Kidney (tissue), 13 donors: ENCODE measurements at regions not wholly inside any gene's neighbourhood (a gene's known extent, or its start where the extent isn't known, plus 50 kb on each side); places are given as distances from the start of the nearest gene placed in this dataset.
A peak's percentile ranks its signal among the peaks of the same experiment; 100 is the strongest.
"Not testable (repeated sequence)": the region's sequence is repeated elsewhere in the genome, so short reads cannot be mapped to it uniquely, and the experiment has no call there.

ENCODE experiments used
- DNase-seq, 5 donors: peaks; one replicate each; pipeline ENCODE4 v3.0.0-alpha.2; 2013 to 2020
- FAIRE-seq: peaks from 2 replicates; lab custom pipeline; 2012; peaks lifted over from hg19 to GRCh38; lab: Jason Lieb, UNC
- H3K27ac ChIP-seq, 2 donors: one replicate each; pipeline ENCODE4 v1.7.0; 2013; ENCODE audit warnings: low read depth in 2 of 2, low read length in 2 of 2, inconsistent platforms in 1 of 2
- H3K27me3 ChIP-seq: one replicate; pipeline ENCODE4 v1.7.1; 2013; ENCODE audit warnings: low read length, inconsistent platforms; ENCODE audit not compliant: control insufficient read depth, insufficient read depth
- H3K36me3 ChIP-seq, 3 donors: one replicate each; pipeline versions ENCODE4 v1.7.0 to v1.7.1; 2013; ENCODE audit warnings: low read length in 3 of 3, control low read depth in 1 of 3, inconsistent platforms in 1 of 3; ENCODE audit not compliant: insufficient read depth in 3 of 3, control insufficient read depth in 2 of 3
- H3K4me1 ChIP-seq, 3 donors: one replicate each; pipeline versions ENCODE4 v1.7.0 to v1.7.1; 2013; ENCODE audit warnings: low read length in 3 of 3, inconsistent platforms in 1 of 3, low read depth in 1 of 3; ENCODE audit not compliant: control insufficient read depth in 2 of 3, insufficient read depth in 2 of 3
- H3K4me3 ChIP-seq, 3 donors: one replicate each; pipeline versions ENCODE4 v1.7.0 to v1.8.1; 2013; ENCODE audit warnings: low read length in 3 of 3, control low read depth in 1 of 3, inconsistent platforms in 1 of 3
- H3K9ac ChIP-seq, 3 donors: one replicate each; pipeline versions ENCODE4 v1.7.0 to v1.7.1; 2013; ENCODE audit warnings: low read length in 3 of 3, control low read depth in 1 of 3, inconsistent platforms in 1 of 3
- H3K9me3 ChIP-seq, 3 donors: one replicate each; pipeline versions ENCODE4 v1.7.0 to v1.7.1; 2013; ENCODE audit warnings: low read length in 3 of 3, control low read depth in 1 of 3, inconsistent platforms in 1 of 3; ENCODE audit not compliant: control insufficient read depth in 2 of 3, insufficient read depth in 1 of 3
- intact Hi-C: fragments of 100-400 bp; cut with DNase I; formaldehyde crosslinking; loops from one replicate; pipeline ENCODE4 v1.11.1; 2022
- TF ChIP-seq, protein P1 (sequence below): IDR thresholded peaks from 3 replicates; pipeline ENCODE4 v1.5.1; 2012; ENCODE audit warnings: mild to moderate bottlenecking, moderate library complexity, borderline replicate concordance; ENCODE audit not compliant: insufficient read depth; ENCODE audit errors: extremely low read depth
- donor health status: control.
- donor health status: control.
- donor health status: control.
- donor health status: control.
- donor health status: control.
- donor health status: DM: yes; HTN: yes; CAD: no.
- donor health status: Normal renal cell carcinoma (clear cell type).

DNA sequence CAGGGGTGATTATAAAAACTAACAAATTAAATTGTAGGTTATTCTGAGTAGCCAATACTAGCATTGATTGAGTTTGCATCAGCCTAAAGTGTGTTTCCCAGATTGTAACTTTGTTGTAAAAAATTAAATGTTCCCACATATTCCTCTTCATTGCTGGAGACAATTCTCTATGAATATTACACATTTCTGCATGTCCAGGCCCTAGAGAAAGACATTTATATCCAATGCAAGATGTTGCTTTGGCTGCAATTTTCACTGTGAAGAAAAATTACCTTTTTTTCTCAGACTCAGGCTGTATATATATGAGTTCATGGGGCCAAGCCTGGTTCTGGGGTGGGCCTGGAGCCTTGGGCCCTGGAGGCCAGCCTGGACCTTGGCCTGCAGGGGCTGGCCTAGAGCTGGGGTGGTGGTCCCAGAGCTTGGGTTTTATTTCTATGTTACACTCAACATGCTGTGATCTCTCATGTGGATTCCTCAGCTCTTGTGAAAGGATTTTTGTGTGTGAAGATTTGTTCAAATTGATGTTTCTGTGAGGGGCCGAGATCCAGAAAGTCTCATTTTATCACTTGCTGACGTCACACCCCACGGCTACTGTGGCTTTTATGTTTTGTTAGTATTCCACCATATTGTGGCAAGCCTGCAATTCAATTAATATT is 232.5 kb downstream of the SPATA31A1 start:
- Histone ChIP-seq H3K27ac (no peak overlapping the region), H3K9me3 (no peaks in the 10 kb centered on the region), H3K27me3 (no peaks in the 10 kb centered on the region), H3K4me1 (no peaks in the 10 kb centered on the region), H3K4me3 (no peak overlapping the region), H3K9ac (no peak overlapping the region), H3K36me3 (no peaks in the 10 kb centered on the region)
- intact Hi-C loops, result no loop called here
- DNase-seq (peak in 1 of 5 donors; percentile 53), FAIRE-seq (no peak)
- TF ChIP-seq, protein P1, sequence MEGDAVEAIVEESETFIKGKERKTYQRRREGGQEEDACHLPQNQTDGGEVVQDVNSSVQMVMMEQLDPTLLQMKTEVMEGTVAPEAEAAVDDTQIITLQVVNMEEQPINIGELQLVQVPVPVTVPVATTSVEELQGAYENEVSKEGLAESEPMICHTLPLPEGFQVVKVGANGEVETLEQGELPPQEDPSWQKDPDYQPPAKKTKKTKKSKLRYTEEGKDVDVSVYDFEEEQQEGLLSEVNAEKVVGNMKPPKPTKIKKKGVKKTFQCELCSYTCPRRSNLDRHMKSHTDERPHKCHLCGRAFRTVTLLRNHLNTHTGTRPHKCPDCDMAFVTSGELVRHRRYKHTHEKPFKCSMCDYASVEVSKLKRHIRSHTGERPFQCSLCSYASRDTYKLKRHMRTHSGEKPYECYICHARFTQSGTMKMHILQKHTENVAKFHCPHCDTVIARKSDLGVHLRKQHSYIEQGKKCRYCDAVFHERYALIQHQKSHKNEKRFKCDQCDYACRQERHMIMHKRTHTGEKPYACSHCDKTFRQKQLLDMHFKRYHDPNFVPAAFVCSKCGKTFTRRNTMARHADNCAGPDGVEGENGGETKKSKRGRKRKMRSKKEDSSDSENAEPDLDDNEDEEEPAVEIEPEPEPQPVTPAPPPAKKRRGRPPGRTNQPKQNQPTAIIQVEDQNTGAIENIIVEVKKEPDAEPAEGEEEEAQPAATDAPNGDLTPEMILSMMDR, result no peak

DNA sequence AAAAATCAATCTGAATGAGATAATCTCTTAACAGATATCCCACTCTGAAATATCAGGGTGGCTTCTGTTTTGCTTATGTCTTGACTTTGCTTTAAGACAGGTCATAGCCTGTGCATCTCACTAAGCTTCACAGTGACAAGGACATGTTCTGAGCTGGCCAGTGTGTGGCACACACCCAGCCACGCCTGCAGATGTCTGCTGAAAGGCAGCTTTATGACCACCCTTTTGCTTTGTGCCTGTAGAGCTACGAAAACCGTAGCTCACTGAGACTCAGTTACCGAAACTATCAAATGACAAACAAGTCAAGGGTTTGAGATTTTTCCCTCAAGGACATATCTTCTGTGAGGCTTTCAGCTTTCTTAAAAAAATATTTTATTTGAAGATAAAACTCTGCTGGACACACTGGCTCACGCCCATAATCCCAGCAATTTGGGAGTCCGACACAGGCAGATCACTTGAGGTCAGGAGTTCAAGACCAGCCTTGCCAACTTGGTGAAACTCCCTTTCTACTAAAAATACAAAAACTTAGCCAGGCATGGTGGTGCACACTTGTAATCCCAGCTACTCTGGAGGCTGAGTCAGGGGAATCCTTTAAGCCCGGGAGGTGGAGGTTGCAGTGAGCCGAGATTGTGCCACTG is 233.2 kb downstream of the SPATA31A1 start:
- H3K4me1 ChIP-seq, result no peaks in the 10 kb centered on the region
- H3K4me3 ChIP-seq, result no peak overlapping the region
- H3K9ac ChIP-seq, result no peak overlapping the region
- no peaks in the 10 kb centered on the region for H3K36me3 ChIP-seq
- intact Hi-C loops, result no loop called here
- FAIRE-seq, result no peak
- peak in 1 of 5 donors; percentile 36 for DNase-seq
- H3K27me3 ChIP-seq, result no peaks in the 10 kb centered on the region
- no peaks in the 10 kb centered on the region for H3K9me3 ChIP-seq
- H3K27ac ChIP-seq, result no peak overlapping the region
- TF ChIP-seq, protein P1, result no peak

DNA sequence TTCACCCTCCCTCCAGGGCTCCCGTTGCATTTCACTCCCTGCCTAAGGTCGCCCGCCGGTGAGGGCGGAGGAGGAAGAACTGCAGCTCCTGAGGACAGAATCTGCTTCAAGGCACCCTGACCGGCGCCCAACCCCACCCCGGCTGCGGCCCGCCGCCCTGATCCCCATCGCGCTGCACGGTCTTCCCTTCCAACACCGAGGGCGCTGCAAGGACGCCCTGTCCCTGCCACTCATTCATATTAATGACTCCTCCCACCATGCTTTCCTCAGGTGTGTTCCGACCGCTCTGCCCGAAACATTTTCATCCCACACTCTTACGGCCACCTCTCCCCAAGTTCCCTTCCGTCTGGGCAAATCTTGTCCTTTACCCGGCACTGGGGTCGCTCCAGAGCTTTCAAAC is 248.6 kb downstream of the SPATA31A1 start:
- H3K4me3 ChIP-seq, H3K36me3 ChIP-seq, H3K27ac ChIP-seq, H3K9ac ChIP-seq, H3K27me3 ChIP-seq, H3K4me1 ChIP-seq, DNase-seq, H3K9me3 ChIP-seq, FAIRE-seq, intact Hi-C loops: not testable (repeated sequence)

DNA sequence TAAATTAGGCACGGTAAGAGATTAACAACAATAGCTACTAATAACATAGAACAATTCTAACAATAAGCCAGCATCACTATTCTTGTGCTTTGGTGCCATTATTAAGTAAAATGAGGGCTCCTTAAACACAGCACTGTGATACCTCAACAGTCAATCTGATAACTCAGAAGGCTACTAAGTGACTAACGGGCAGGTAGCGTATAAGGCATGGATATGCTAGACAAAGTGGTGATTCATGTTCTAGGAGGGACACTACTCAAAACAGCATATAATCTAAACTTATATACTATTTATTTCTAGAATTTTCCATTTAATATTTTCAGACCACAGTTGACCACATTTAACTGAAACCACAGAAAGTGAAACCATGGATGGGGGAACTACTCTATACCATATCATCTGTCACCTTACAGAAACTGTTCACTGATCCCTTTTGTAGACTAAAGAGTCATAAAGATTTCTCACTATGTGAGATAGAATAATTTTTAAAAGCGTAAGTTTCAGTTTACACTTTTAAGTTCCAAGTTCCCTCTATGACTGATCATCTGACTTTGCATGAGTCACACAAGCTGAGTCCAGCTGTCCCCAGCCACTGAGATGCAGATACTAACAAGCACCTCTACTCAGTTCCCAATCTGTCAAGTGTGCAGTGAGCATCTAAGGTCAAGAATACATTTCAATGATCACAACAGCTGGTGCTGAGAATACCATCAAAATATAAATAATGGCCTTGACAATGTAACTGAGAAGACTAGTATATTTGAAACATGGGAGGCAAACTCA is 256.2 kb downstream of the SPATA31A1 start:
- H3K27ac ChIP-seq, DNase-seq, H3K27me3 ChIP-seq, H3K36me3 ChIP-seq, H3K9ac ChIP-seq, FAIRE-seq, intact Hi-C loops, H3K4me3 ChIP-seq, H3K4me1 ChIP-seq, H3K9me3 ChIP-seq: not testable (repeated sequence)

DNA sequence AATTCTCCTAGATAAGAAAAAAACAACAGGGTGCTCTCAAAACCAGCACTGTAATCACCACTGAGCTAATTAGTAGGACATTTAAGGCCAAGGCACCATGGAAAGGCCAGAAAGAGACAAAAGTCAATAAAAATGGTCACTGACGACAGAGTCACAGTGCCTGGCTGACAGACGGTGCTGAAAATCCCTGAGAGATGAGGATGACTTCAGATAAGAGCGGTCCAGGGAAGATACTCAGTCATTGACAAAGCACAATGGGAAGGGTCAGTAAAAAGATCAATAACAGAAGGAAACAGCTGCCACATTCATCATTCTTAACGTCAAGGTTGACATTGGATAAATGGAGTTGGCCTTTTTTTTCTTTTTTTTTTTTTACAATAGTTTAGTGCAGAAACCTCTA is 261.0 kb downstream of the SPATA31A1 start:
- intact Hi-C loops, H3K9me3 ChIP-seq, H3K27ac ChIP-seq, DNase-seq, H3K36me3 ChIP-seq, H3K4me1 ChIP-seq, H3K4me3 ChIP-seq, H3K9ac ChIP-seq, H3K27me3 ChIP-seq, FAIRE-seq: not testable (repeated sequence)

DNA sequence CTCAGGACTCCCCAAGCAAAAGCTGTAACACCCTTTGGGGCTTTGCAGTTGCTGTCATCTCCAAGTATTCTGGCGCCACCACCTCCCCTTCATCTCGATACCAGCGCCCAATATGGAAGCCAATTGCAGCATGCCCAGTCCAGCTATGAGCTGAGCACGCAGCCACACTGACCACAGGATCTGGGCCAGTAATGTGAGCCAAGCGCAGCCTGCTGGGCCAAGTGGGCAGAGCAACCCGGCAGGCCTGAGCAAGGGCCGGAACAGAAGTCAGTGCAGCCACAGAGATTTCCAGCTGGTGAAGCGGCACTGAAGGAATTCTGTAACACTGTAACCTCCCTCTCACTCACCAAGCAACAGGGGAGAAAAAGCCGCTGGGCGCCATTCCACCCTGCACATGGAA is 268.6 kb downstream of the SPATA31A1 start:
- H3K36me3 ChIP-seq, H3K9me3 ChIP-seq, H3K27ac ChIP-seq, H3K27me3 ChIP-seq, H3K4me3 ChIP-seq, intact Hi-C loops, DNase-seq, H3K9ac ChIP-seq, H3K4me1 ChIP-seq, FAIRE-seq: not testable (repeated sequence)
